GM12865 (cell line): ENCODE measurements at regions not wholly inside any gene's neighbourhood (a gene's known extent, or its start where the extent isn't known, plus 50 kb on each side); places are given as distances from the start of the nearest gene placed in this dataset.

Experiments
- DNase-seq: peaks from one replicate; pipeline ENCODE4 v3.0.0; 2010; ENCODE audit warnings: low read depth
- H3K4me3 ChIP-seq: 2 replicates; pipeline ENCODE4 v1.5.1; 2011; ENCODE audit warnings: mild to moderate bottlenecking, low read depth, low read length, control low read depth
- TF ChIP-seq, protein P1 (sequence below): IDR thresholded peaks from 2 replicates; pipeline ENCODE4 v1.5.1; 2011; ENCODE audit warnings: low read length, control low read depth, low read depth, inconsistent platforms; ENCODE audit not compliant: insufficient read depth; ENCODE audit errors: missing control alignments

DNA sequence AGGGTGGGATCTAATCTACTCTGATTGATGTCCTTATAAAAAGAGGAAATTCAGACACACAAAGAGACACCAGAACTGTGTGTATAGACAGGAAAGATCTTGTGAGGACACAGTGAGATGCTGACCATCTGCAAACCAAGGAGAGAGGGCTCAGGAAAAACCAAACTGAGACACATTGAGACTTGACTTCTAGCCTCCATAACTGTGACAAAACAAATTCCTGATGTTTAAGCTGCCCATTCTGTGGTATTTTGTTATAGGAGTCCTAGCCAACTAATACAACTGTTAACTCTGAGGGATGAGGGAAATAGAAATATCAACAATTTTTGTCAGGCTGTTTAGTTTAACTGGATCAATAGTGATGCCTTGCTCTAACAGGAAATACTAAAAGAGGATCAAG is 93.4 kb upstream of the COL3A1 start:
- H3K4me3 ChIP-seq = no peak overlapping the region
- DNase-seq = no peak
- TF ChIP-seq, protein P1, sequence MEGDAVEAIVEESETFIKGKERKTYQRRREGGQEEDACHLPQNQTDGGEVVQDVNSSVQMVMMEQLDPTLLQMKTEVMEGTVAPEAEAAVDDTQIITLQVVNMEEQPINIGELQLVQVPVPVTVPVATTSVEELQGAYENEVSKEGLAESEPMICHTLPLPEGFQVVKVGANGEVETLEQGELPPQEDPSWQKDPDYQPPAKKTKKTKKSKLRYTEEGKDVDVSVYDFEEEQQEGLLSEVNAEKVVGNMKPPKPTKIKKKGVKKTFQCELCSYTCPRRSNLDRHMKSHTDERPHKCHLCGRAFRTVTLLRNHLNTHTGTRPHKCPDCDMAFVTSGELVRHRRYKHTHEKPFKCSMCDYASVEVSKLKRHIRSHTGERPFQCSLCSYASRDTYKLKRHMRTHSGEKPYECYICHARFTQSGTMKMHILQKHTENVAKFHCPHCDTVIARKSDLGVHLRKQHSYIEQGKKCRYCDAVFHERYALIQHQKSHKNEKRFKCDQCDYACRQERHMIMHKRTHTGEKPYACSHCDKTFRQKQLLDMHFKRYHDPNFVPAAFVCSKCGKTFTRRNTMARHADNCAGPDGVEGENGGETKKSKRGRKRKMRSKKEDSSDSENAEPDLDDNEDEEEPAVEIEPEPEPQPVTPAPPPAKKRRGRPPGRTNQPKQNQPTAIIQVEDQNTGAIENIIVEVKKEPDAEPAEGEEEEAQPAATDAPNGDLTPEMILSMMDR = no peak

DNA sequence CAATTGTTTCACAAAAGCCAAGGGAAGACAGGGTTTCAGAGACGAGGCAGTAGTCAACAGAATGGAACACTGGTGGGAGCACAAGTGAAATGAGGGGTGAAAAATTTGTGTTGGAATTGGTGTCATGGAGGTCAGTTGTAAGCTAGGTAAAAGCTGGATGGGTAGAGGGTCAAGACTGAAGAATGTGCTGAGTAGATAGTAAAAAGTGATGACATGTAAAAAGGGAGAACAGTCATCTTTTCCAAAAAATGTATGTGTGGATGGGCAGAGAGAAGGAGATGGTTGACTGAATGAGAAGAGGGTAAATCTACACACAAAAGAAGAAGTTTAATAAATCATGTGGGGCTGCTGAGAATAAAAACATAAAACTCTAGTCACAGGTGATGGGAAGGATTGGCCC is 92.7 kb upstream of the COL3A1 start:
- H3K4me3 ChIP-seq = no peak overlapping the region
- no peak for DNase-seq
- TF ChIP-seq, protein P1 = no peak

DNA sequence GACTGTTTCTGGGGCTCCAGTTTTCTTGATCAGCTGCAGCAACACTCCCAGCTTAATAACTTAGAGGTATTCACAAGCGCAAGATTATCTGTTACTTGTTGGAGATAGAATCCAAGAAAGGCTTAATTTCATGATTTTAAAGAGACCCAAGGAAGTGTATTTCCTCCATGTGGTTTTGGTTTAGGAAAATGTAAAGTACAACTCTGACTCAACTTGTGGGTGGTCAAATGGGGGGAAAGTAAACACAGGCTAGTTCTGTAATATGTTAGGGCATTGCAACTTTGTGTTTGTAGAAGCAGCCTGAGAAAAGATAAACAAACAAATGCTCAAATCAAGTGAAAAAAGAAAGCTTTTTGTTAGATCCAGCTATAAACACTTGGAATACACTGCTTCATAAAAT is 90.1 kb upstream of the COL3A1 start:
- TF ChIP-seq, protein P1 = no peak
- DNase-seq = no peak
- no peak overlapping the region for H3K4me3 ChIP-seq

DNA sequence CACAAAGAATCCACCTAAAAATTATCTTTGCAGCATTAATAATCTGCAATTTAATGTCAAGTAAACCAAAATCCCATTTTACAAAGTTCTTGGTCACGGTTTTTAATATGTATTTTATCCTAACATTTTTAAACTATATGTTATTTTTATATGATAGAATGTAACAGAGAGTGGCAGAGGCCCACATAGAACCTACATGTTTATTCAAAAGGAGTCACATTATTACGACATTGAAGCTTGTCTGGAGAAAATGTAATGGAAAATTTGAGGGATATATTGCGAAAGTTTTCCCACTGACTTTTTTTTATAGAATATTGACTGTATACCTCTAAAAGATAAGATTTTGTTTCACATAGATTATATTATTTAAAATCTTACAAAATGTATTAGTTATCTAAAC is 89.7 kb upstream of the COL3A1 start:
- TF ChIP-seq, protein P1 = no peak

DNA sequence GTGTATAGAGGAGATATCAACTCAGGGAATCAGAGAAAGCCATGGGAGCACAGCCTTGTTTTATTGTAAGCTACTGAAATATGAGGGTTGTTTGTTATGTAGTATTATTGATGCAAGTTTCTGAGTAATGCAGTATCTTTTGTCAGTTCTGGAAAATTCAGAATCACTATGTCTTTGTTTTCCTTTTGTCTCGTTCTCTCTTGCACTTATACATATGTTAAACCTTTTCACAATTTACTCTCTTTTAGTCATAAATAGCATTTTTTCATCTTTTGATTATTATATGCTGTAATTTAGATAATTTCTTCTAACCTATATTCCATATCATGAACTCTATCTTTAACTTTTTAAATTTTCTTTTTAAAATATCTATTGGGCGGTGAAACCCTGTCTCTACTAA is 85.0 kb upstream of the COL3A1 start:
- TF ChIP-seq, protein P1 = no peak
- DNase-seq = no peak
- H3K4me3 ChIP-seq = no peak overlapping the region

More for the DNA sequence above, 89.7 kb upstream of the COL3A1 start:
- H3K4me3 ChIP-seq = no peak overlapping the region
- DNase-seq = no peak

DNA sequence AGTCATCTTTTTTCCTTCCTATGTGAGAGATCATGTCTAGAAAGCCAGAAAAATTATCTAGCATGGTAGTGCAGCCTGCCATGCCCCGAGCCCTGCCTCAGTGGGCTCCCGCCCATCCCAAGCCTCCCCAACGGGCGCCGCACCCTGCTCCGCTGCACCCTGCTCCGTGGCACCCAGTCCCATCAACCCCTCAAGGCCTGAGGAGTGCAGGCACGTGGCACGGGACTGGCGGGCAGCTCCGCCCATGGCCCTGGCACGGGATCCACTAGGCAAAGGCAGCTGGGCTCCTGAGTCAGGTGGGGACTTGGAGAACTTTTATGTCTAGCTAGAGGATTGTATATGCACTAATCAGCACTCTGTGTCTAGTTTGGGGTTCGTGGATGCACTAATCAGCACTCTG is 83.4 kb upstream of the COL3A1 start:
- no peak overlapping the region for H3K4me3 ChIP-seq
- DNase-seq = no peak
- TF ChIP-seq, protein P1 = no peak

DNA sequence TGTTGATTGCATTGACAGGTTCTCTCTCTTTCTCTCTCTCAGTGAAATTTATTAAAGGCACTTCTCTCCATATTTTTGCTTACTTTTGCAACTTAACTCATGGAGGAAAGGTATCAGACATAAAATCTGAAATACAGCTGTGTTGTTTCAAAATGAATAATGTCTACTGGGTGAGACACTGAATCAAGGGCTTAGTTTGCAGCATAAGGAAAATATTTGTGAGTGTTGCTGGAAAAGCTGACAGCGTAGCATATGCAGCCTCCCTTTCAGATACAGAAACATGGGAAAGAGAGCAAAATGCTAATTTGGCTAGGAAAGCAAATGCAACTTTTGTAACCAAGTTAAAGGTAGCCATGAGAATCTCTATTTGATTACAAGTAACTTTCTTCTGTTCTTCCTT is 81.5 kb upstream of the COL3A1 start:
- no peak overlapping the region for H3K4me3 ChIP-seq
- TF ChIP-seq, protein P1 = no peak
- DNase-seq = no peak
